Spinal cord (tissue), 9 donors: ENCODE measurements at regions not wholly inside any gene's neighbourhood (a gene's known extent, or its start where the extent isn't known, plus 50 kb on each side); places are given as distances from the start of the nearest gene placed in this dataset.

Experiments used
- DNase-seq, 6 donors: peaks; one replicate each; pipeline versions ENCODE4 v3.0.0 to v3.0.0-alpha.2; 2013 to 2015; ENCODE audit warnings: low spot score in 6 of 6, low read depth in 4 of 6
- H3K27ac ChIP-seq: one replicate; pipeline ENCODE4 v1.5.1; 2013; ENCODE audit warnings: low read depth, low read length, control low read depth
- H3K27me3 ChIP-seq: one replicate; pipeline ENCODE4 v1.6.1; 2013; ENCODE audit warnings: low read length; ENCODE audit not compliant: control insufficient read depth, insufficient read depth
- H3K36me3 ChIP-seq: one replicate; pipeline ENCODE4 v1.6.1; 2013; ENCODE audit warnings: low read length; ENCODE audit not compliant: control insufficient read depth, insufficient read depth
- H3K4me1 ChIP-seq: one replicate; pipeline ENCODE4 v1.6.1; 2013; ENCODE audit warnings: low read length; ENCODE audit not compliant: control insufficient read depth, insufficient read depth
- H3K4me3 ChIP-seq: one replicate; pipeline ENCODE4 v1.5.1; 2013; ENCODE audit warnings: low read depth, low read length, control low read depth
- H3K9me3 ChIP-seq: one replicate; pipeline ENCODE4 v1.6.1; 2013; ENCODE audit warnings: low read length; ENCODE audit not compliant: control insufficient read depth, insufficient read depth
- WGBS: methylation state at CpG from one replicate; pipeline ENCODE4 v1.1.5; 2013; ENCODE audit warnings: missing lambda C conversion rate; ENCODE audit not compliant: insufficient coverage; 5-methylcytosine and 5-hydroxymethylcytosine counted together
- donor health status: healthy.

DNA sequence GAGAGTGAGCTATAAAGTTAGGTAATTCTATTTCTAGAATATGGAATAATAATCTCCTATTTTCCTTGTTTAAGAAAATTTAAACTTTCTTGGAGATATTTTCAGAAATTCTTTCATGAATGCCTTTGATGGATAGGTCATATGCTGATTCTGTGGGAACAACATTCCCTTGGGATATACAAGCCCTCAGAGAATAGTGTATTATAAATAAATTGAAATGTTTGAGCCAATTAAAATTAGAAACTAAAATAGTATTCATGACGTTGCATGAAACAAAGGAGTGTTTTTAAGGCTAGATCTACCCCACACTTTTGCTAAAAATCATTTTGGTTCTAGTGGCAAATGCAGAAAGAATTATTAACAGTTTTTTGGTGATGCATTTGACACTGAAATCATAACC is 269.3 kb upstream of the ANO3 start:
- WGBS = no CpG with 5 or more reads among the region's 1 CpG
- no peaks in the 10 kb centered on the region for H3K9me3 ChIP-seq
- no peak overlapping the region for H3K27ac ChIP-seq
- no peaks in the 10 kb centered on the region for H3K27me3 ChIP-seq
- H3K36me3 ChIP-seq = no peaks in the 10 kb centered on the region
- no peaks in the 10 kb centered on the region for H3K4me1 ChIP-seq
- H3K4me3 ChIP-seq = no peak overlapping the region
- DNase-seq = no peak

DNA sequence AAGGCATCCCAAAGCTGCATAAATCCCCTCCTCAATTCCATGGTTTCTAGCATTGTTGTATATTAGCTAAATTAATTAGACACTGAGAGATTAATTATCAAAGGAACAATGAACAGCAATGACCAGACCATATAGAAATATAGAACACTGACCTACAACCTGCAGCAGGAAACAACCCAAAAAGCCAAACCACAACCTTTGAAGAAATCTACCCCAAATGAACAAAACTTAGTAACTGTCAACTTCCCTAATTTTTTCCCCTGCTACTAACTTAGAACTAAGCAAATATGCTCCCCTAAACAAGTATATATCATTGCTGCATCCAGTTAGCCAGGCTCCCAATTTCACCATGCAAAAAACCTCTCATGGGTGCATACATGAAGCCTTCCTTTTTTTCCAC is 268.0 kb upstream of the ANO3 start:
- no peak overlapping the region for H3K27ac ChIP-seq
- H3K36me3 ChIP-seq = no peaks in the 10 kb centered on the region
- no peaks in the 10 kb centered on the region for H3K27me3 ChIP-seq
- no peaks in the 10 kb centered on the region for H3K9me3 ChIP-seq
- no peak for DNase-seq
- no peaks in the 10 kb centered on the region for H3K4me1 ChIP-seq
- H3K4me3 ChIP-seq = no peak overlapping the region

DNA sequence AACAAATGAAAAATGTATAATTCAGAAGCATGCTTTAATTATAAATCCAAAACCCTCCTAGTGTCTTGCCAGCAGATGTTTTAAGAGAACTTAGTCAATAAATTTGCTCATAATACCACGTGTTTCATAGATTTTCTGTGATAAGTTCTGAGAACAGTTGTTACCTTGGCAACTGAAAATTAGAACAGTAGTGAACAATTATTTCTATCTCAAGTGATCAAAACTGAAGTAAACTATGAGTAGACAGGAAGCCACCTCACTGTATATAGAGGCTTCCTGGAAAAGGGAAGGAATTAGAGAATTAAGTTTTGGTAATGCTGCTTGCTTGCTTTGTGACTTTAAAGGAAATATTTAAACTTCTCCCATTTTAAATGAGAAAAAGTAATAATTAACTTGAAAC is 266.0 kb upstream of the ANO3 start:
- WGBS = no CpG with 5 or more reads among the region's 1 CpG

DNA sequence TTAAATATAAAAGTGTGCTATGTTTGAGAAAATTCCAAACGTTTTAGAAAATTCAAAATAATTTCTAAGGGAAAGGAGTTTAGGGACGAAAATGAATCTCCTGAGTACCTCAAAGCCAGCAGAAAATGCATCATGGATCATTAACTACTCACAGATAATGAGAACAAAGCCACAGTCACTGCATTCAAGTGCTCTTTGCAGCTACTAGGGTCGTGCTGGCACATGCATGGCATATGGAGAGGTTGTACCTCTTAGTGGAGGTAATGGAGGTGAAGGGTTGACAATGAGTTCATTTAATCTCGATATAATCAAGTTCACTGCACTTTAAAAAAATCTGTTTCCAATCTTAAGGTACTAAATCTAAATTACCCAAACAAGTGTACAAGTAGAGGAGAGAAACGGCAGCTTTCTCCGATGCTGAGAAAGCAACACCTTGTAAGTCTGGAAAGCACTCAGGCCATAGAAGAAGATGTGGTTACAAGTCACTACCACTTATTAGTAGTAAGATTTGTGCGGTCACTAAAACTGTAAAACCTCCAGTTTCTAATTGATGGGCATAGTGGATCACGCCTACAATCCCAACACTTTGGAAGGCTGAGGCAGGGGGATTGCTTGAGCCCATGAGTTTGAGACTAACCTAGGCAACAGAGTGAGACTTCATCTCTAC is 261.1 kb upstream of the ANO3 start:
- peak in 1 of 6 donors; percentile 73 for DNase-seq
- H3K4me3 ChIP-seq = no peak overlapping the region
- no peaks in the 10 kb centered on the region for H3K9me3 ChIP-seq
- WGBS = no CpG with 5 or more reads among the region's 8 CpGs
- no peaks in the 10 kb centered on the region for H3K36me3 ChIP-seq
- H3K27me3 ChIP-seq = no peaks in the 10 kb centered on the region
- H3K4me1 ChIP-seq = no peaks in the 10 kb centered on the region
- no peak overlapping the region for H3K27ac ChIP-seq

More for the DNA sequence above, 266.0 kb upstream of the ANO3 start:
- H3K4me3 ChIP-seq = no peak overlapping the region
- H3K36me3 ChIP-seq = no peaks in the 10 kb centered on the region
- no peak overlapping the region for H3K27ac ChIP-seq
- DNase-seq = peak in 1 of 6 donors; percentile 37
- no peaks in the 10 kb centered on the region for H3K4me1 ChIP-seq
- no peaks in the 10 kb centered on the region for H3K9me3 ChIP-seq
- H3K27me3 ChIP-seq = no peaks in the 10 kb centered on the region

DNA sequence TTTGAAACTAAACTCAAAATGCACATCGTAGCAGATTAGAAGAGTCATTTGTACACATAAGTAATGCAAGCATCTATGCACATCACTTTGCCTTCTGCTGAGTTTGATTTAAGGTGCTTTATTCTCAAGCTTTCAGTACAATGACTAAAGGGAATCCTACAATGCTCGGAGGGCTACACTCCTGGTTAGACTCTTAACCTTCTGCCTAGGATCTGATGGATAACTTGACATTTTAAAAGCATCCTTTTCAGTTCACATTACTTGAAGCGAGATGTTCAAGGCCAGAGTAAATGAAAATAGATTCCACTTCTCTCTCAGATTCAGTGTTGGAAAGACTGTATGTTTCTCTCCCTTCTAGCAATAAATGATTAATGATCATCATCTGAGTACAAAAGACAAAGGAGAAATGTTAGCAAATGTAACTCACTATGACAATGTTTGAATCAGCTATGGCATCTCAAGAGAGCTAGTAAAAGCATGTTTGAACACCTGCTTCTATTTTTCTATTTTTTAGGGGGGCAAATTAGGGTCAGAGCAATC is 259.2 kb upstream of the ANO3 start:
- H3K4me3 ChIP-seq = no peak overlapping the region
- H3K27me3 ChIP-seq = no peaks in the 10 kb centered on the region
- H3K9me3 ChIP-seq = no peaks in the 10 kb centered on the region
- DNase-seq = peak in 1 of 6 donors; percentile 55
- no peaks in the 10 kb centered on the region for H3K36me3 ChIP-seq
- no peaks in the 10 kb centered on the region for H3K4me1 ChIP-seq
- WGBS = 60% methylated on average over 1 of the region's 3 CpGs
- H3K27ac ChIP-seq = no peak overlapping the region

DNA sequence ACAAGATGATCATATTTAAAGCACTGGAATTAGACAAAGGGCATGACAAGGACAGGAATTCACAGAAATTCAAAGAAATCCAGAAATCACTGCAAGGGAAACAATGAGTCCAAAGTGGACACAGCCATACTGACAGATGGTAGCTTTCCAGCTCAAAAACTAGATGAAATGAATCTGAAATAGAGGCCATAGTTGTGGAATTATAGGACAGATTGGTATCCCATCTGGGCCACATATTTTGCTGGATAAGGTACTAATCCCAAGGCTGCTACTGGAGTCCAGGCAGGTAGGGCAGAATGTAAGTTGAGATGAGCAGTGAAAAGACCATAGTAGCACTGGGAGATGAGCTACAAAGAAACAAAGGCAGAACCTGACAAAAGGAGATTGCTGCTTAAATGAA is 258.3 kb upstream of the ANO3 start:
- H3K9me3 ChIP-seq = no peaks in the 10 kb centered on the region
- no peaks in the 10 kb centered on the region for H3K36me3 ChIP-seq
- no peaks in the 10 kb centered on the region for H3K27me3 ChIP-seq
- no peaks in the 10 kb centered on the region for H3K4me1 ChIP-seq
- H3K27ac ChIP-seq = no peak overlapping the region
- no peak for DNase-seq
- H3K4me3 ChIP-seq = no peak overlapping the region

DNA sequence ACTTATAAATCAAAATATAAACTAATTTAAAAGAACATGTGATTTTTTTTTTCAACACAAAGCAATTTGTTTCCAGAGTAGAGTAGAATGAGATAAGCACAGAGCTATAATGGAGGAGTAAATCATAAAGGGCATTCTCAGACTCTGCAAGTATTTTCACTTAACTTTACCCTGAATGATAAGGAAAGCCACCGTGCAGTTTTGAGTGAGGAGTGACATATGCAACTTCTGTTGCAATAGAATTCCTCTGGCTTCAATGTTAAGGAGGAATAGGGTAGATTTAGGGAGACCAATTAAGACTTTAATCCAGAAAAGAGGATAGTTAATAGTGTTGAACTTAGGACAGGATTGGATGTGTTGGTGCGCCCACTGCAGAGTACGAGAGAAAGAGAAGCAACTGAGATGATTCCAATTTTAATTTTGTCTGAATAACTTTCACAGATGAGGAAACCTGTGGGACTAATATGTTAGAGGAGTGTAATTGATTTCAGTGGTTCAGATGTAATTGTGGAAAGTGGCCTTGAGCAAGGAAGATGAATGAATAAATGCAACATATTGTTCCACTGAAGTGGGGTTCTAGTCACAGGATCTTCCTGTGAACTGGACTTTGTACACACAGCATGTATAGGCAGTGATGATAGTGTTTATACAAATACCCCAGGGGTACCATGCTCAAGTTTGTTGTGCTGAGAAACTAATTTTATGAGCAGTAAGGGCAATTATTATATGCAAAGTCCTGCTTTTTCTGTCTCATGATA is 255.5 kb upstream of the ANO3 start:
- H3K4me1 ChIP-seq = no peaks in the 10 kb centered on the region
- WGBS = 82% methylated on average over 3 of the region's 3 CpGs
- H3K27me3 ChIP-seq = no peaks in the 10 kb centered on the region
- DNase-seq = no peak
- no peaks in the 10 kb centered on the region for H3K36me3 ChIP-seq
- no peak overlapping the region for H3K4me3 ChIP-seq
- no peaks in the 10 kb centered on the region for H3K9me3 ChIP-seq
- H3K27ac ChIP-seq = no peak overlapping the region

DNA sequence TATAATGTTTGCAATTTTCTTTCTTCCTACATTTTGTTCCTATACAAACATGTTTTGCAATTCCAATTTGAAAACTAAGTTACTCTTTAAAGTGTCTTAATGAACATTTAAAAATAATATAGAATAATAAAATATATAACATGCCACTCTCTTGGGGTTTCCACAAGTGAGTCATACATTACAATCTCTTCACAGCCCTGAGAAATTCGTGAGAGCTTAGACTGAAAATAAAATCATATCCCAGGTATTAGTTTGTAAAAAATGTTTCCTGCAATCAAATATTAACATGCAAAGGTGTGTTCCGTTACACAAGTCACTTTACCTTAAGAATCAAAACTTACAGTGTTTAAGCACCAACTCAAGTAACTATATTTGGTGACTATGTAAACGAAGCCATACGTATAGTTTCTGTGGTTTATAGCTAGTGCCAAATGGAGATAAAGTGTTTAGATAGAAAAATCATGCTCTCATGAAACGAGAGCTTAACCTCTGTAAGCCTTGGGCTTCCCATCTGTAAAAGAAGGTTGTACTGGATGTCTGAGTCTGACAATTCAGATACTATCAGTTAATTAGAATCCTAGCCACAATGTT is 253.6 kb upstream of the ANO3 start:
- no peak overlapping the region for H3K4me3 ChIP-seq
- no peak for DNase-seq
- no CpG with 5 or more reads among the region's 5 CpGs for WGBS
- H3K9me3 ChIP-seq = no peaks in the 10 kb centered on the region
- H3K27me3 ChIP-seq = no peaks in the 10 kb centered on the region
- H3K27ac ChIP-seq = no peak overlapping the region
- no peaks in the 10 kb centered on the region for H3K4me1 ChIP-seq
- H3K36me3 ChIP-seq = no peaks in the 10 kb centered on the region

DNA sequence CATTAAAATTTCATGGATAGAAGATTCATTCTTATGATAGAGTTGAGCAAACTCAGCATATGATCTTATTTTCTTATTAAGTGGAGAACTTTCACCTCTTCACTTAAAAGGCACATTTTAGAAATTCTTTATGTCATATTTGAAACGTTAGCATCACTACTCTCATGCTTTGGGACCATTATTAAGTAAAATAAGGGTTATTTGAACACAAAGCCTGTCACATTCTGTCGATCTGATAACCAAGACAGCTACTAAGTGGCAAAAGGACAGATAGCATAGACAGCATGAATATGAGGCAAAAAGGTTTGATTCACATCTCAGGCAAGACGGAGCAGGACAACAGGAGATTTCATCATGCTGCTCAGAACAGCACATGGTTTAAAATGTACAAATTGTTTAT is 247.6 kb upstream of the ANO3 start:
- no peaks in the 10 kb centered on the region for H3K36me3 ChIP-seq
- no CpG with 5 or more reads among the region's 3 CpGs for WGBS
- no peaks in the 10 kb centered on the region for H3K27me3 ChIP-seq
- no peaks in the 10 kb centered on the region for H3K4me1 ChIP-seq
- H3K4me3 ChIP-seq = no peak overlapping the region
- H3K27ac ChIP-seq = no peak overlapping the region
- H3K9me3 ChIP-seq = no peaks in the 10 kb centered on the region
- no peak for DNase-seq

DNA sequence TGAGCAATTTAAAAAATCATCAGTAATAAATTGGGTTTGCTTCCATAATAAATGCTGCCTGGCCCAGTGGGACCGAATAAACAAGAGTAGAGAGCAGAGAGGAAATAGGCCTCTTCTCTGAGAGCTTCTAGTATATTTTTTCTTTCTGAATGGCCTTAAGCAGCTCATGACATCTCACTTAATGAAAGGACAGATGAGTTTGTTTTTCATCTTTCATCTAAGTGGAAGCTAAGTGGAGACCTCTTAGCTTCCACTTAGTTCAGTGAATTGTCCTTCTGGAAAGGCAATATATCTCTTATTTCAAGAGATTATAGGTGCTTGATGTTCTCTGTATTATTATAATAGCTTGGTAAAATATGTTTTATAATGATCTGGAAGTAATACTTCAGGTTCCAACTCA is 245.9 kb upstream of the ANO3 start:
- Histone ChIP-seq H3K9me3 (no peaks in the 10 kb centered on the region), H3K27ac (no peak overlapping the region), H3K27me3 (no peaks in the 10 kb centered on the region), H3K36me3 (no peaks in the 10 kb centered on the region), H3K4me3 (no peak overlapping the region), H3K4me1 (no peaks in the 10 kb centered on the region)
- WGBS = no CpG with 5 or more reads among the region's 1 CpG
- DNase-seq = no peak
